DND-41 (cell line): ENCODE measurements at regions not wholly inside any gene's neighbourhood (a gene's known extent, or its start where the extent isn't known, plus 50 kb on each side); places are given as distances from the start of the nearest gene placed in this dataset.

ENCODE experiments used
- ATAC-seq: fragments of 200-7000 bp; cut with Tn5 transposase; 3 replicates; pipeline ENCODE4 v1.9.1; 2021; ENCODE audit warnings: low read depth; ENCODE audit not compliant: insufficient read depth
- DNase-seq: peaks from one replicate; pipeline ENCODE4 v3.0.0-alpha.2; 2020
- H2AFZ ChIP-seq: 2 replicates; pipeline ENCODE4 v1.6.0; 2012; ENCODE audit warnings: low read depth, low read length
- H3K27ac ChIP-seq: 2 replicates; pipeline ENCODE4 v1.5.1; 2012; ENCODE audit warnings: low read length, inconsistent platforms
- H3K27me3 ChIP-seq: fragments of 200-600 bp; sonication (generic); 2 replicates; pipeline ENCODE4 v1.6.0; 2012; ENCODE audit warnings: low read length, mild to moderate bottlenecking, inconsistent platforms; ENCODE audit not compliant: insufficient read depth, poor library complexity
- H3K36me3 ChIP-seq: 2 replicates; pipeline ENCODE4 v1.5.1; 2012; ENCODE audit warnings: low read length, inconsistent platforms; ENCODE audit not compliant: insufficient read depth
- H3K4me1 ChIP-seq: 2 replicates; pipeline ENCODE4 v1.5.1; 2012; ENCODE audit warnings: mild to moderate bottlenecking, low read length; ENCODE audit not compliant: insufficient read depth
- H3K4me2 ChIP-seq: 2 replicates; pipeline ENCODE4 v1.6.0; 2012; ENCODE audit warnings: mild to moderate bottlenecking, moderate library complexity, low read length, inconsistent platforms; ENCODE audit not compliant: insufficient read depth
- H3K4me3 ChIP-seq, 2 experiments: fragments of 200-600 bp in 1 of 2; shearing (Covaris generic) in 1 of 2; 2 replicates each; pipeline ENCODE4 v1.5.1; 2012 to 2016; ENCODE audit warnings: inconsistent platforms in 2 of 2, low read length in 2 of 2, mild to moderate bottlenecking in 2 of 2, low read depth in 1 of 2, moderate library complexity in 1 of 2
- H3K79me2 ChIP-seq: 2 replicates; pipeline ENCODE4 v1.6.0; 2012; ENCODE audit warnings: low read length, inconsistent platforms; ENCODE audit not compliant: insufficient read depth
- H3K9ac ChIP-seq: 2 replicates; pipeline ENCODE4 v1.6.0; 2012; ENCODE audit warnings: low read depth, mild to moderate bottlenecking, inconsistent platforms, low read length, moderate library complexity
- H3K9me3 ChIP-seq: 2 replicates; pipeline ENCODE4 v1.5.1; 2012; ENCODE audit warnings: low read length, moderate library complexity, mild to moderate bottlenecking, inconsistent platforms; ENCODE audit not compliant: insufficient read depth, severe bottlenecking
- H4K20me1 ChIP-seq: 2 replicates; pipeline ENCODE4 v1.6.0; 2012; ENCODE audit warnings: low read length; ENCODE audit not compliant: insufficient read depth
- EZH2 ChIP-seq: IDR thresholded peaks from 3 replicates; pipeline ENCODE4 v1.6.1; 2012; ENCODE audit warnings: borderline replicate concordance, low read depth, mild to moderate bottlenecking, moderate library complexity, low read length, inconsistent platforms; ENCODE audit not compliant: severe bottlenecking
- TF ChIP-seq, protein P1 (sequence below): IDR thresholded peaks from 2 replicates; pipeline ENCODE4 v1.5.1; 2012; ENCODE audit warnings: borderline replicate concordance, low read length, moderate library complexity, mild to moderate bottlenecking; ENCODE audit not compliant: poor library complexity, severe bottlenecking; ENCODE audit errors: extremely low read depth

DNA sequence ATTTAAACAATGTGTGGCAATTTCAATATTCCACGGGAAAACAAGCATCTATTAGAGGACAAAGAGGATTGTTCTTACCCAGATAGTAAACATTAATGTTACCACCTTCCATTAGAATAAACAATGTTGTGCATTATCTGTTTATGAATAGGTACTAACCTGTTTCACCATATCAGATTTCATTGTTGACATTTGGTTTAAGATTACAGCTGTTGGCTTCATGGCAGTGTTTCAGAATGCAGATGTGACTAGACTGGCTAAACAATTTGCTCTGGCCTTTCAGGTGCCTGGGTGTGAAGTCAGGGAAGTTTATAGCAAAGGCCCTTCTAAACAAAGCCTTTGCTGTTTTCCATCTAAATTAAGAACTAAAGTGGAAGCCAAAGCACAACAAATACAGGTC is 464.7 kb upstream of the FAM47C start:
- H3K4me3 ChIP-seq: no peak overlapping the region
- TF ChIP-seq, protein P1, sequence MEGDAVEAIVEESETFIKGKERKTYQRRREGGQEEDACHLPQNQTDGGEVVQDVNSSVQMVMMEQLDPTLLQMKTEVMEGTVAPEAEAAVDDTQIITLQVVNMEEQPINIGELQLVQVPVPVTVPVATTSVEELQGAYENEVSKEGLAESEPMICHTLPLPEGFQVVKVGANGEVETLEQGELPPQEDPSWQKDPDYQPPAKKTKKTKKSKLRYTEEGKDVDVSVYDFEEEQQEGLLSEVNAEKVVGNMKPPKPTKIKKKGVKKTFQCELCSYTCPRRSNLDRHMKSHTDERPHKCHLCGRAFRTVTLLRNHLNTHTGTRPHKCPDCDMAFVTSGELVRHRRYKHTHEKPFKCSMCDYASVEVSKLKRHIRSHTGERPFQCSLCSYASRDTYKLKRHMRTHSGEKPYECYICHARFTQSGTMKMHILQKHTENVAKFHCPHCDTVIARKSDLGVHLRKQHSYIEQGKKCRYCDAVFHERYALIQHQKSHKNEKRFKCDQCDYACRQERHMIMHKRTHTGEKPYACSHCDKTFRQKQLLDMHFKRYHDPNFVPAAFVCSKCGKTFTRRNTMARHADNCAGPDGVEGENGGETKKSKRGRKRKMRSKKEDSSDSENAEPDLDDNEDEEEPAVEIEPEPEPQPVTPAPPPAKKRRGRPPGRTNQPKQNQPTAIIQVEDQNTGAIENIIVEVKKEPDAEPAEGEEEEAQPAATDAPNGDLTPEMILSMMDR: no peak
- no peak for TF ChIP-seq EZH2
- no peaks in the 10 kb centered on the region for H3K79me2 ChIP-seq

DNA sequence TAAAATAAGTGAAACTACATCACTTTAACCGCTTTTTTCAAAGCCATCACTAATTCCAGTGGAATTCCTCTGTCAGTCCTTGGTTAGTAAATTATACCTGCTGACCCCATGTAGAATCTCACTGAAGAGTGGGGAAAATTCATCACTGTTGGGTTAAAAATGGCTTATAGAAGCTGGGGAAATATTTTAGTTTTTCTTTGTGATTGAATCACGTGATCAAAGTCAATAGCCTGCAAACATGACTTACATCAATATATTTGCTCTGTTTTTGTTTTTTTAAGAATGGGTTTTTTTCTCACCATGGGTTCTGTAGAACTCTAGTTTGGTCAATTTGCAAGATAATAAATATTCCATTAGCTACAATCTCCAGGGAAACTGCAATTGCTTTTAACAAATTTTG is 445.2 kb upstream of the FAM47C start:
- H3K9me3 ChIP-seq: no peaks in the 10 kb centered on the region
- no peaks in the 10 kb centered on the region for H3K36me3 ChIP-seq
- H4K20me1 ChIP-seq: no peaks in the 10 kb centered on the region
- H3K79me2 ChIP-seq: no peaks in the 10 kb centered on the region
- no peak overlapping the region for H3K9ac ChIP-seq
- no peak overlapping the region for H3K4me3 ChIP-seq
- TF ChIP-seq EZH2: no peak
- TF ChIP-seq, protein P1: no peak
- no peak overlapping the region for H2AFZ ChIP-seq
- no peak overlapping the region for H3K27ac ChIP-seq
- no peak overlapping the region for H3K4me2 ChIP-seq
- no peak for ATAC-seq
- no peak for DNase-seq
- H3K27me3 ChIP-seq: no peaks in the 10 kb centered on the region
- H3K4me1 ChIP-seq: no peaks in the 10 kb centered on the region

More for the DNA sequence above, 464.7 kb upstream of the FAM47C start:
- Histone ChIP-seq H2AFZ (no peak overlapping the region), H3K4me2 (no peak overlapping the region), H4K20me1 (no peaks in the 10 kb centered on the region), H3K4me1 (no peaks in the 10 kb centered on the region), H3K9ac (no peak overlapping the region), H3K27ac (no peak overlapping the region), H3K27me3 (no peaks in the 10 kb centered on the region), H3K36me3 (no peaks in the 10 kb centered on the region), H3K9me3 (no peaks in the 10 kb centered on the region)
- no peak for ATAC-seq
- DNase-seq: no peak

DNA sequence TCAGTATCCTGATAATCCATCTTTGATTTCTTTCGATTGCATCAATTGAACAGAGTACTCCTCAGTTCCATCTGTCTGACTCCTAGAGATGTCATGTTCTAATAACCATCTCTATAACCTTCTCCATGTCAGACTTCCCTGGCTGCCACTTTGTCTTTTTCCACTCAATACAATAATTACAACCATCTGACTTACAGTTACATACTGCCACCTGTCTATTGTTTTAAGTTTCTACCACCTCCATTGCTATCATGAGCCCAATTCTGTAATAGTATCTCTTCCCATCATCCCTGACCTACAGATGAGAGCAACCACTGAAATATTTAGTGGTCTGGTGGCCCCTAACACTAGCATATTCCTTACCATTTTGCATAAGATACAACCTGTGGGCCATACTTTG is 439.2 kb upstream of the FAM47C start:
- Histone ChIP-seq H3K4me1 (no peaks in the 10 kb centered on the region), H3K9ac (no peak overlapping the region), H3K36me3 (no peaks in the 10 kb centered on the region), H3K27ac (no peak overlapping the region), H3K27me3 (no peaks in the 10 kb centered on the region), H3K9me3 (no peaks in the 10 kb centered on the region), H4K20me1 (no peaks in the 10 kb centered on the region), H3K79me2 (no peaks in the 10 kb centered on the region), H3K4me3 (no peak overlapping the region), H3K4me2 (no peak overlapping the region), H2AFZ (no peak overlapping the region)
- TF ChIP-seq EZH2: no peak
- TF ChIP-seq, protein P1: peak; percentile 6
- DNase-seq (no peak), ATAC-seq (no peak)

DNA sequence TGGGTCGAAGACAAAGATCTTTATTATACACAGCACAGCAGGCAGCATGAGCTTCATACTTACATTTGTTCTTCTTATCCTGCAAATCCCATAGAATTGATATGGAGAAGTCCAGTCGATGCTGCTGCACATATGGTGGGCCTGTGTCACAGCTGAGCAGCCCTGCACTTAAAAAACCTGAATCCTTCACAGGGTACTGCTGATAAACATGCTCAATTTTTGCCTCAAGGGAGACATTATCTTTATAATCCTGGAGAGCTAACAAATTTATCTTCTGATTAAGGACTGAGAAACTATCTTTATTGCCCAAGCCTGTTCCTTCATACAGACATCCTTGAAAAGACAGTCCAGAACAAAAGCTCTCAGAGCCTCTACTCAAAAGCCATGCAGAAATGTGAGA is 434.4 kb upstream of the FAM47C start:
- no peak for DNase-seq

More for the DNA sequence above, 434.4 kb upstream of the FAM47C start:
- Histone ChIP-seq H3K4me3 (no peak overlapping the region), H3K4me2 (no peak overlapping the region), H3K36me3 (no peaks in the 10 kb centered on the region), H3K27me3 (no peaks in the 10 kb centered on the region), H3K4me1 (no peaks in the 10 kb centered on the region), H2AFZ (no peak overlapping the region), H3K9ac (no peak overlapping the region), H4K20me1 (no peaks in the 10 kb centered on the region), H3K79me2 (no peaks in the 10 kb centered on the region), H3K27ac (no peak overlapping the region), H3K9me3 (no peaks in the 10 kb centered on the region)
- TF ChIP-seq, protein P1: no peak
- no peak for TF ChIP-seq EZH2
- ATAC-seq: no peak
